Smooth muscle cell (in vitro differentiated cells): ENCODE measurements at regions not wholly inside any gene's neighbourhood (a gene's known extent, or its start where the extent isn't known, plus 50 kb on each side); places are given as distances from the start of the nearest gene placed in this dataset.
"Not testable (repeated sequence)": the region's sequence is repeated elsewhere in the genome, so short reads cannot be mapped to it uniquely, and the experiment has no call there.

Experiments used
- DNase-seq: peaks from one replicate; lab custom pipeline; 2025; ENCODE audit not compliant: unreplicated experiment; lab: John Stamatoyannopoulos, UW
- H2AFZ ChIP-seq: fragments of 200-600 bp; sonication (generic); 2 replicates; pipeline ENCODE4 v1.6.0; 2016; ENCODE audit warnings: antibody characterized with exemption, low read depth, mild to moderate bottlenecking
- H3F3A ChIP-seq: fragments of 200-600 bp; sonication (generic); 2 replicates; pipeline ENCODE4 v1.6.0; 2017; ENCODE audit warnings: antibody characterized with exemption, low read depth
- H3K27ac ChIP-seq: fragments of 200-600 bp; sonication (generic); 2 replicates; pipeline ENCODE4 v1.5.1; 2016; ENCODE audit warnings: low read depth, mild to moderate bottlenecking
- H3K27me3 ChIP-seq: fragments of 200-600 bp; sonication (generic); 2 replicates; pipeline ENCODE4 v1.6.1; 2016; ENCODE audit warnings: low read depth, mild to moderate bottlenecking
- H3K36me3 ChIP-seq: fragments of 200-600 bp; sonication (generic); 2 replicates; pipeline ENCODE4 v1.5.1; 2016; ENCODE audit warnings: low read depth
- H3K4me1 ChIP-seq: fragments of 200-600 bp; sonication (generic); 2 replicates; pipeline ENCODE4 v1.5.1; 2016; ENCODE audit warnings: low read depth
- H3K4me2 ChIP-seq: fragments of 200-600 bp; sonication (generic); 2 replicates; pipeline ENCODE4 v1.6.0; 2016; ENCODE audit warnings: mild to moderate bottlenecking
- H3K4me3 ChIP-seq: fragments of 200-600 bp; sonication (generic); 2 replicates; pipeline ENCODE4 v1.5.1; 2016; ENCODE audit warnings: mild to moderate bottlenecking
- H3K79me2 ChIP-seq: fragments of 200-600 bp; sonication (generic); 2 replicates; pipeline ENCODE4 v1.6.0; 2016; ENCODE audit warnings: low read depth, mild to moderate bottlenecking
- H3K9ac ChIP-seq: fragments of 200-600 bp; sonication (generic); 2 replicates; pipeline ENCODE4 v1.6.0; 2016; ENCODE audit warnings: low read depth
- H3K9me3 ChIP-seq: fragments of 200-600 bp; sonication (generic); replicated peaks from 2 replicates; pipeline ENCODE4 v1.5.1; 2016; ENCODE audit warnings: low read depth
- H4K20me1 ChIP-seq: fragments of 200-600 bp; sonication (generic); 2 replicates; pipeline ENCODE4 v1.6.0; 2016; ENCODE audit warnings: low read depth
- WGBS: methylation state at CpG from one replicate; pipeline ENCODE4 v1.1.7; 2016; ENCODE audit warnings: low lambda C conversion rate; 5-methylcytosine and 5-hydroxymethylcytosine counted together
- TF ChIP-seq, protein P1 (sequence below): fragments of 200-600 bp; sonication (generic); IDR thresholded peaks from 2 replicates; pipeline ENCODE4 v1.5.1; 2017; ENCODE audit warnings: borderline replicate concordance, mild to moderate bottlenecking, antibody characterized with exemption; ENCODE audit not compliant: insufficient read depth, poor library complexity, severe bottlenecking

DNA sequence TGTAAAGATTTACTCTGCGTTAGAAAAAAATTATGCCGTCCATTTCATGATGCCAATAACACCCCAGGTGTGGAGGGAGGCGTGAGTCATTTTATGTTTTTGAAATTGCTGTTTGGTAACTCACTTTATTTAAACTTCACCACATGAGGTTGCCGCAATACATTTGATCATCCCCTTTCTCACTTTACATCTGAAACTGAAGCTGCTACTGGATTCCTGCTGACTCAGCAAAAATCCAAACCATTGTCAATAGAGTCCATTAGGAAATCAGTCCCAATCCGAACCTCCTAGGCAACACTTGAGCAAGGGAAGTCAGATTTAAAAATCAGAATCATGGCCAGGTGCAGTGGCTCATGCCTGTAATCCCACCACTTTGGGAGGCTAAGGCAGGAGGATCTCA lies 136.6 kb upstream of the SVIL start:
- Histone ChIP-seq H3K27ac (no peak overlapping the region), H3K79me2 (no peaks in the 10 kb centered on the region), H3K36me3 (no peaks in the 10 kb centered on the region), H3K27me3 (no peaks in the 10 kb centered on the region), H3F3A (no peaks in the 10 kb centered on the region), H3K9ac (no peak overlapping the region), H2AFZ (no peak overlapping the region), H3K4me3 (no peak overlapping the region), H3K9me3 (no peaks in the 10 kb centered on the region), H4K20me1 (no peaks in the 10 kb centered on the region), H3K4me1 (no peaks in the 10 kb centered on the region), H3K4me2 (no peak overlapping the region)
- WGBS, result 94% methylated on average over 5 of the region's 5 CpGs
- DNase-seq, result no peak
- TF ChIP-seq, protein P1, sequence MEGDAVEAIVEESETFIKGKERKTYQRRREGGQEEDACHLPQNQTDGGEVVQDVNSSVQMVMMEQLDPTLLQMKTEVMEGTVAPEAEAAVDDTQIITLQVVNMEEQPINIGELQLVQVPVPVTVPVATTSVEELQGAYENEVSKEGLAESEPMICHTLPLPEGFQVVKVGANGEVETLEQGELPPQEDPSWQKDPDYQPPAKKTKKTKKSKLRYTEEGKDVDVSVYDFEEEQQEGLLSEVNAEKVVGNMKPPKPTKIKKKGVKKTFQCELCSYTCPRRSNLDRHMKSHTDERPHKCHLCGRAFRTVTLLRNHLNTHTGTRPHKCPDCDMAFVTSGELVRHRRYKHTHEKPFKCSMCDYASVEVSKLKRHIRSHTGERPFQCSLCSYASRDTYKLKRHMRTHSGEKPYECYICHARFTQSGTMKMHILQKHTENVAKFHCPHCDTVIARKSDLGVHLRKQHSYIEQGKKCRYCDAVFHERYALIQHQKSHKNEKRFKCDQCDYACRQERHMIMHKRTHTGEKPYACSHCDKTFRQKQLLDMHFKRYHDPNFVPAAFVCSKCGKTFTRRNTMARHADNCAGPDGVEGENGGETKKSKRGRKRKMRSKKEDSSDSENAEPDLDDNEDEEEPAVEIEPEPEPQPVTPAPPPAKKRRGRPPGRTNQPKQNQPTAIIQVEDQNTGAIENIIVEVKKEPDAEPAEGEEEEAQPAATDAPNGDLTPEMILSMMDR, result no peak

DNA sequence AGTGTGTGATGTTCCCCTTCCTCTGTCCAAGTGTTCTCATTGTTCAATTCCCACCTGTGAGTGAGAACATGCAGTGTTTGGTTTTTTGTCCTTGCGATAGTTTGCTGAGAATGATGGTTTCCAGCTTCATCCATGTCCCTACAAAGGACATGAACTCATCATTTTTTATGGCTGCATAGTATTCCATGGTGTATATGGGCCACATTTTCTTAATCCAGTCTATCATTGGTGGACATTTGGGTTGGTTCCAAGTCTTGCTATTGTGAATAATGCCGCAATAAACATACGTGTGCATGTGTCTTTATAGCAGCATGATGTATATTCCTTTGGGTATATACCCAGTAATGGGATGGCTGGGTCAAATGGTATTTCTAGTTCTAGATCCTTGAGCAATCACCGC lies 134.5 kb upstream of the SVIL start:
- 84% methylated on average over 4 of the region's 4 CpGs for WGBS

DNA sequence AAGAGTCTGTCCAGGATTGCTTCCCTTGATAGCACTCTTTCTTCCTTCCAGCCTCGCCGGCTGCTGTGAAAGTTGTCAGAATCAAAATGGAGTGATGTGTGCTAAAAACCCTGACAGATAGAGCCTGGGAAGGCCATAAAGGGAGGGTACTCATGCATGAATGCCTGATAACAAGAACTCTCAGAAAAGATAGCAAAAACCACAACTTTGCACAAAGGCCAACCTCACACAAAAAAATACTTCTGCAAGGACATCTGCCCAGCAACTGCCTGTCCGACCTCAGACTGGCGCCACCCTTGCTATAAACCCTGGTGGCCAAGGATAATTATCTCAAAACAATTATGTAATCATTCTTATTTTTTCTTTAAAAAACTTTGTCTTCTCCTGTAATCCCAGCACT lies 133.2 kb upstream of the SVIL start:
- TF ChIP-seq, protein P1, result no peak
- Histone ChIP-seq H3K27me3 (no peaks in the 10 kb centered on the region), H3K4me1 (no peaks in the 10 kb centered on the region), H3K9me3 (no peaks in the 10 kb centered on the region), H3K27ac (no peak overlapping the region), H3K36me3 (no peaks in the 10 kb centered on the region), H4K20me1 (no peaks in the 10 kb centered on the region), H2AFZ (no peak overlapping the region), H3K4me3 (no peak overlapping the region), H3K9ac (no peak overlapping the region), H3K4me2 (no peak overlapping the region), H3K79me2 (no peaks in the 10 kb centered on the region), H3F3A (no peaks in the 10 kb centered on the region)
- no peak for DNase-seq
- WGBS, result 65% methylated on average over 4 of the region's 4 CpGs

More for the DNA sequence above, 134.5 kb upstream of the SVIL start:
- not testable (repeated sequence) for H3K27ac ChIP-seq, H3K9ac ChIP-seq, H3K4me1 ChIP-seq, H2AFZ ChIP-seq, H3K4me3 ChIP-seq, H3K79me2 ChIP-seq, H4K20me1 ChIP-seq, H3K27me3 ChIP-seq, H3K36me3 ChIP-seq, H3K4me2 ChIP-seq, H3K9me3 ChIP-seq, DNase-seq, H3F3A ChIP-seq

DNA sequence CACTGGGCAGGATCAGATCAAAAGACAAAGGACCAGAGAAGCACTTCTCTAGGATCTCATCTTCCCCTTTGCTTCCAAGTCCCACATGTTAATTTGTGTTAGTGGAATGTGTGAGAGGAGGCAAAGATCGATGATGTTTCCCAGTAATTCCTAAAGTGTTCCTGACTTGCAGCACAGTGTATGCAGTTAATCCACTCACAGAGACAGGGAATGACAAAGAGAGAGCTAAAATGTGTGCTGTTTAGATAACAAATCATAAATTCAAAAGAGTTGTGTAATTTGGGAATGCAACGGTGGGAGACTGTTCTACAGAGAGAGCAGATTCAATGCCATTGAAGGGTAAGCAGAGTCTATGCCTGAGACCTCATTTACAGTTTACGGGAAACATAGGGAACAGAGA lies 132.0 kb upstream of the SVIL start:
- no peaks in the 10 kb centered on the region for H4K20me1 ChIP-seq
- no peaks in the 10 kb centered on the region for H3F3A ChIP-seq
- no peaks in the 10 kb centered on the region for H3K4me1 ChIP-seq
- H3K9me3 ChIP-seq, result no peaks in the 10 kb centered on the region
- H3K4me3 ChIP-seq, result no peak overlapping the region
- H3K27ac ChIP-seq, result no peak overlapping the region
- no peaks in the 10 kb centered on the region for H3K27me3 ChIP-seq
- H3K9ac ChIP-seq, result no peak overlapping the region
- H3K36me3 ChIP-seq, result no peaks in the 10 kb centered on the region
- DNase-seq, result no peak
- TF ChIP-seq, protein P1, result no peak
- H3K4me2 ChIP-seq, result no peak overlapping the region
- H3K79me2 ChIP-seq, result no peaks in the 10 kb centered on the region
- peak overlapping the region; percentile 13 for H2AFZ ChIP-seq
- WGBS, result 45% methylated on average over 3 of the region's 3 CpGs
